SU-DHL-6 (cell line): ENCODE measurements at regions not wholly inside any gene's neighbourhood (a gene's known extent, or its start where the extent isn't known, plus 50 kb on each side); places are given as distances from the start of the nearest gene placed in this dataset.

Experiments used
- EZH2phosphoT487 ChIP-seq: fragments of 200-600 bp; sonication (generic), shearing (Covaris generic); conservative IDR thresholded peaks from 2 replicates; pipeline ENCODE4 v1.6.1; 2018; ENCODE audit warnings: mild to moderate bottlenecking, antibody characterized with exemption, low read length, moderate library complexity, mixed read lengths
- TF ChIP-seq, protein P1 (sequence below): fragments of 200-600 bp; sonication (generic); IDR thresholded peaks from one replicate; pipeline ENCODE4 v1.5.1; 2017; ENCODE audit warnings: antibody characterized with exemption, mild to moderate bottlenecking, low read length, moderate library complexity; ENCODE audit not compliant: insufficient read depth, poor library complexity, severe bottlenecking

DNA sequence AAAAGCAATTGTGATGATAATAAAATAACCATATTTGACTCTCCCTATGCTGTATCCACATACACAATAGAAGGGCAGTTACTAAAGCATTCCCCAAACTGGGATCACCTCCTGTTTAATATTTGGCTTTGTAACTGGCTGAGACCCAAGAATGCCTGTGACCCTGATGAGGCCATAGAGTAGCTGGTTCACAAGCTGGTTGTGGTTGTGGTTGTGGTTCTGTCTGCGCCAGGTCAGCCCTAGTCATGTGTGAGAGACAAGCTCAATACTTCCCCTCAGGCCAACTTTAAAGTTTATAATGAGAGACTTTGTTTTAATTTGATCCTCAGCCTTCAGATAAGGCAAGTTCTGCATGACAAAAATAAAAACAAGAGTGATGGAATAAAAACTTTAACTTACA is 209.9 kb downstream of the PARM1 start:
- TF ChIP-seq, protein P1, sequence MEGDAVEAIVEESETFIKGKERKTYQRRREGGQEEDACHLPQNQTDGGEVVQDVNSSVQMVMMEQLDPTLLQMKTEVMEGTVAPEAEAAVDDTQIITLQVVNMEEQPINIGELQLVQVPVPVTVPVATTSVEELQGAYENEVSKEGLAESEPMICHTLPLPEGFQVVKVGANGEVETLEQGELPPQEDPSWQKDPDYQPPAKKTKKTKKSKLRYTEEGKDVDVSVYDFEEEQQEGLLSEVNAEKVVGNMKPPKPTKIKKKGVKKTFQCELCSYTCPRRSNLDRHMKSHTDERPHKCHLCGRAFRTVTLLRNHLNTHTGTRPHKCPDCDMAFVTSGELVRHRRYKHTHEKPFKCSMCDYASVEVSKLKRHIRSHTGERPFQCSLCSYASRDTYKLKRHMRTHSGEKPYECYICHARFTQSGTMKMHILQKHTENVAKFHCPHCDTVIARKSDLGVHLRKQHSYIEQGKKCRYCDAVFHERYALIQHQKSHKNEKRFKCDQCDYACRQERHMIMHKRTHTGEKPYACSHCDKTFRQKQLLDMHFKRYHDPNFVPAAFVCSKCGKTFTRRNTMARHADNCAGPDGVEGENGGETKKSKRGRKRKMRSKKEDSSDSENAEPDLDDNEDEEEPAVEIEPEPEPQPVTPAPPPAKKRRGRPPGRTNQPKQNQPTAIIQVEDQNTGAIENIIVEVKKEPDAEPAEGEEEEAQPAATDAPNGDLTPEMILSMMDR: no peak
- no peak for TF ChIP-seq EZH2phosphoT487
